HG02973 (cell line): ENCODE measurements at regions not wholly inside any gene's neighbourhood (a gene's known extent, or its start where the extent isn't known, plus 50 kb on each side); places are given as distances from the start of the nearest gene placed in this dataset.

ENCODE experiments used
- ATAC-seq: cut with Tn5 transposase; IDR thresholded peaks from one replicate; pipeline ENCODE4 v1.9.1; 2021; ENCODE audit warnings: moderate library complexity; ENCODE audit not compliant: unreplicated experiment

DNA sequence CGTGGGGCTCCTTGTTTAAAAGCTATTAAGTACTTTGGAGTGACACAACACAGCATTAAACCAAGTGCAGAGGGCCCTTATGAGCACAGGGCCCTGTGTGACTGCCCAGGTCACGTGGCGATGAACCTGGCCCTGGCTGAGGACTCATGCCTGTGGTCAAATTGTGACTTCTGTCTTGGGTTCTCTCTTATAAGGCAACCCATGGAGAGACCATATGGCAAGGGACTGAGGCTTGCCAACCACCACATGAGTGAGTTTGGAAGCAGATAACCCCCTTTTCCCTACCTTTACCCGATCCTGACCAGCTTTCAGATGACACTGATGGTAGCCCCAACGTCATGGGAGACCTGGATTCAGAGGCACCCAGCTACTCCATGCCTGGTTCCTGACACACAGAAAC lies 140.5 kb downstream of the ZBTB18 start:
- no peak for ATAC-seq

DNA sequence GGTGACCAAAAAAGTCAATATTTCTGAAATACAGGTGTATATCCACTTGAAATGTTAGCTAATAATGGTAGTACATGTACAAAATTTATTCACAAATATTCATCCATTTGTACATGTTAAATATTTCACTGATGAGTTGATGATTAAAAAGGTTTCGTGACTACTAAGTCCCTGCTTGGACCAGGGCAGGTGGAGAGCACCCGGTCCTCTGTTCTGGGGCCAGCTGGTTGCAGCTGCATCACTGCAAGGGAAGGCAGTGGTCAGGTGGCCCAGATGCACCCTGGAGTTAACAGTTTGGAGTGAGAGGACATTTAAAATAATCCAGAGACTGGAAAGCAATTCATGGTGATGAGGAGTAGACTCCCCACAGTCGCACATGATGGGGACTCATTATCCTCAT lies 141.2 kb downstream of the ZBTB18 start:
- no peak for ATAC-seq

DNA sequence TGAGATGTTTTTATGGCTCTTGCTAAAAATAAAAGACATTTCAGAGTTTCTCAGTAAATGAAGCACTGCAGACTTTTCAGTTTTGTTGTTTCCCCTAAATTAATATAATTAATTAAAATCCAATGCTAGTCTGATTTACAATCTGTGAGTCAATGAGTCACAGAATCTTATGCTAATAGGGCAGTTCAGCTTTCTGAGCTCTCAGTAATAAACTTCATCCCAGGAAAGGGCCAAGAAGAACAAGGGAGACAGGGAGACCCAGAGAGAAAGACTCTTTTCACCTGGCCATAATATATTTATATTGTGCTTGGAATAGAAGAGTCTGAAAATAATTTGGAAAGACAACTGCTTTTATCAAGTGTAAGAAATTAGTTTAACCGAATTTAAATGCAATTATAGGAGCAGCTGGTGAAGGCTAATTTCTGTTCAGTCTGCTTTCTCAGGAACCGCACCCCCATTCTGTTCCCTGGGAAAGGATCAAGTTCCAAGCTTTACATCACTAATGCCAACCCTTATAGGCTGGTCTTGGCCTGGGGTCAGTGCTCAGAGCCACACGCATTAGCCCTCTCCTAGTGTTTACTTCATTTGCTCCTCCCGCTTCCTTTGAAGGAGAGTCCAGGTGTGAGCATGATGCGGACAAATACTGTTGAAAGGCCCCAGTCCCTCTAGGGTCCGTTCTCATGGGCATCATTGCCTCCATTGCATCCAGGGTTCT lies 145.6 kb downstream of the ZBTB18 start:
- no peak for ATAC-seq

DNA sequence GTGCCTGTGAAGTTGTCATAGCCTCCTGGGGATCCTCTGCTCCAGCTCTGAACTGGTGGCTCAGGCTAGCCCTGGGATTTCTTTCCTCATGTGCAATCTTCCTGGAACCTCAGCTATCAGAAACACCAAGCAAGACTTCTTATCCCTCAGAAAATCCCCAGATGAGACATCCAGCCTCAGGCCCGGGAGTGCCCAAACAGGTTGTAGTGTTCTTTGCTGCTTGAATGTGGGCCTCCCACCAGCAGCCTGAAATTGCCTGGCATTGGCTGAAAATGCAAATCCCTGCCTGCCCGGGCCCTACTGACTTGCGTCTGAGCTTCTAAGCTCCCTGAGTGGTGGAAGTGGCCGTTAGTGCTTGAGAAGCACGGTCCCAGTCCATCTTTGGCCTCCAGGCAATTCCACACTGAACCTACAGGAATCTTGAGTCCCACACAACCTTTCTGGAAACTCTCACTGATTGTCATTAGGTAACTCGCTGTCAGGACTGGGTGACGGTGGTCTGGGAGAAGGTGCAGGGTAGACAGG lies 146.8 kb downstream of the ZBTB18 start:
- no peak for ATAC-seq

DNA sequence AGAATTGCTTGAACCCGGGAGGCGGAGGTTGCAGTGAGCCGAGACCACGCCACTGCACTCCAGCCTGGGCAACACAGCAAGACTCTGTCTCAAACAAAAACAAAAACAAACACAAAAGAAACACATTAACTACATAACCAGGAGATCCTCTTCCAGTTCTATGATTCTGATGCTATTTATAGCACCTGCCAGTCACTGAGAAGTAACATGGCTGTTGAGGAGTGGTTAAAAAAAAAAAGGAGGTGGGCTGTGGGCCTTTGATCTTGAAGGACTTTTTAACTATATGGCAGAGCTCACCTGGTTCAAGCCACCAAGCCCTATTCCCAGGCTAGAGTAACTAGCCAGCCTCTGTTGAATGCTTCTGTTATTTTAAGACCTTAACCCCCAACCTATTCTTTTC lies 148.8 kb downstream of the ZBTB18 start:
- ATAC-seq = no peak

DNA sequence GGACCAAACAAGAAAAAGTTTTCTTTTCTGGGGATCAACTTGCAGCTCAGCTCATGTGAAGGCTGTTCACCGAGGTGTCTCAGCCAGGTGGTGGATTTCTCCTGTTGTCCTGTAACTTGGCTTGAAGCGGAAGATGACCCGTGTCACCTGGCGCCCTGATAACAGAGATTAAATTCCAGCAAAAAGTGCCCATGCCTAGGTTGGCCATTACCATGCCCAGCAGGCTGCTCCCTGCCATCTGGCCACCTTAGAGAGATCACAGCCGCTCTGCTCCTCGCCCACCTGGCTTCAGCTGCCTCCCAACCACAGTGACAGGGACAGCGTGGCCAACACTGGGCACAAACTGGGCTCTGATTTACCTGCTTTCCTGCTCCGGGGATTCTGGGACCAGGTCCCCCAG lies 149.5 kb downstream of the ZBTB18 start:
- no peak for ATAC-seq

DNA sequence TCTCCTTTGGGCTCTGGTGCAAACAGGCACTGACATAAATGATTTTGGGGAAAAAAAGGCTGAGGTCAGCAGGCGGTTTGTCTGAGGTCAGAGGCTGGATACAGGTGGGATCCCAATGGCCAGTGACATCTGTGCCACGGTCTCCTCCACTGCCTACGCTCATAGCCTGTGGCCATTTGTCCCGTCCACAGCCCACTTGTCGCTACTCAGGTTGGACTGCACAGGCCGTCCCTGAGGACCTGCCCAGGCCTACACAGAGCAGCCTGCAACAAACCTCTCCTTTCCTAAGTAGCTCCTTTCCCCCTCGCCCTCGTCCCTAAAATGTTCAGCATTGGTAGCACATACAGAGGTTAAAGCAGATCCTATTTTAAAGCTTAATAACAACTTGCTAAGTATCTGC lies 150.7 kb downstream of the ZBTB18 start:
- ATAC-seq = no peak

DNA sequence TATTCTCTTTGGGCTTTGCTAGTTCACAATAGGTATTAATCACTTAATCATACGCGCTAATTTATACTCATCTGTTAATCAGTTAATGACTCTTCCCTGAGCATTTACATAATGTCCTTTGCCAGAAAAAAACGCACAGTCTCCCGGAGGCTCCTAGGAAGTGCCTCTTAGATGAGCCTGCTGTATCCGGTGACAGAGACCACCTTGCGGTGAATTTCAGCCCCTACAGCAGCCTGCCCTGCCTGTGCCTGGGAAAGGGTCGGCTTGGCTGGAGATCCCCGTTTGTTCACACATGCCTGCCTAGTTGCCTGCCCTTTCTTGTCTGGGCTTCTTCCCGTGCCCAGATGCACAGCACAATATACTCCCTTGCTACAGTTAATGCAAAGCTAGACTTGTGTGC lies 152.9 kb downstream of the ZBTB18 start:
- ATAC-seq = no peak

DNA sequence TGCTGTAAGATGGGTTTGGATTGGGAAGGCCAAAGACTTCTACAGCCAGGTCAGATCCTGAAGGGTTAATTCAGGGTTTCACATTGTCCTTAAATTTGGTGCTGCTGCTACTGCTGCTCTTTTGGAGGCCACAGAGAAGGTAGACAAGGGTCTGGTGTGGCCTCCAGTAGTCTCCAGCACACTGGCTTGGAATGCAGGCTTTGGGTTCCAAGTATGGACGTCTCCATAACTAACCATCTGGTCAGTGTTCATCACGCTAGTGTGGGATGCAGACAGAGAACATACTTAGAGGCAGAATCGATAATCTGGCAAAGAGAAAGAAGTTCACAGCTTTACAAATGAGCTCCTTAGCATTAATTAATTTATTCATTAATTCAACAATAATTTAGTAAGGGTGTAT lies 154.1 kb downstream of the ZBTB18 start:
- no peak for ATAC-seq

DNA sequence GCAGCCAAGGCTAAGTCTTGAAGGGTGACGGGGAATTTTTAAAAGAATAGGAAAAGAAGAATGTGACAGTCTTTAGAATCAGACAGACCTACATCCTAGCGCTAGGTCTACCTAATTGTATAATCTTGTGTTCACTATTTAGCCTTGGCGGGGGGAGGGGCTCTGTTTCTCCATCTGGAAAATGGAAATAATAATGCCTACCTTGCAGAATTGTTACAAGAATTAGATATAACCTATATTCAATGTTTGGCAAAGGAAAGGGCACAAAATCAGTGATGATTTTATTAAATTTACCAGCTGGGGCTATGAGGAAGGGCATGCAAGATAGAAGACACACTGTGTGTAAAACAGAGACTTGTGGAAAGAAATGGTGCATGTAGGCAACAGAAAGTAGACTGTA lies 154.8 kb downstream of the ZBTB18 start:
- no peak for ATAC-seq

DNA sequence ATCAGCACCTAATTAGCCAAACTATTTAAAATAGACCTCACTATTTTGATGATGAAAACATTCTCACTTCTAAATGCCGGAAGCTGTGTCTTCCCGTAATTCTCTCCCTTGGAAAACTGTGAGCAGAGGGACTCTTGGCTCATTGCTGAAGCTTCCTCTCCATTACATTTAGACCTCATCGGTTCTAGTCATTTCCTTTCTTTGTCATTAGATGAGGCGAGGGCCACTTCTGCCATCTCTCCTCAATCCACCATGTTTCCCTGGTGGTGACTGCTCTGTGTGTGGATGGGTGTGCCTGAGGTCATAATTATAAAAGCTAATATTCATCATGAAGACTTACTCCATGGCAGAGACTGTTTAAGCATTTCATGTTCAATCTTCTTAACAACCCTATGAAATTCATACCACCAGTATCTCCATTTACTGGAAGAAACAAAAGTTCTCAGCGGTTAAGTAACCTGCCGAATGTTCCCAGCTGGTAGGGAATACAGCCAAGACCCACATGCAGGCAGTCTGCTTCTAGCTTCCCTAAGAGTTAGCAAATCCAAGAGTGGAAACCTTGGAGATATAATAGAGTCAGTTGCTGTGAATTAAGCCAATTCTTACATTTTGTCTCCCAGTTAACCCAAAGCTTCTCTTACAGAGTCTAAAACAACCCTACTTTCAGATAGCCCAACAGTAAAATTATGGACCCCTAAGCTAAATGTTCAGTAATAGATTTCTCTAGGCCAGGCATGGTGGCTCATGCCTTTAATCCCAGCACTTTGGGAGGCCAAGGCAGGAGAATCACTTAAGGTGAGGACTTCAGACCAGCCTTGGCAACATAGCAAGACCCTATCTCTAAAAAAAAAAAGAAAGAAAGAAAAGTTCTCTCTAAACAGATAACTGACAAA lies 156.2 kb downstream of the ZBTB18 start:
- no peak for ATAC-seq

DNA sequence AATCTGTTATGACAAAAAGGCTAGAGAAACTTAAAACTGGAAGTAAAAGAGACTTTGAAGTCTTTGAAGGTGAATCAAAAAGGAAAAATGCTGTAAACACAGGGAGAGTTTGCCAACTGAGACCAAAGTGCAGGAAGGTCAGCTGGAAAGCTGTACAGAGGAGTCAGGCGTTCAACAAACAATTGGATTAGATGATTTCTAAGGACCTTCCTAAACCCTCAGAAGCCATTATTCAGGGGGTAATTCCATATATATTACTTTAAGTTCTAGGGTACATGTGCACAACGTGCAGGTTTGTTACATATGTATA lies 156.8 kb downstream of the ZBTB18 start:
- ATAC-seq = no peak

DNA sequence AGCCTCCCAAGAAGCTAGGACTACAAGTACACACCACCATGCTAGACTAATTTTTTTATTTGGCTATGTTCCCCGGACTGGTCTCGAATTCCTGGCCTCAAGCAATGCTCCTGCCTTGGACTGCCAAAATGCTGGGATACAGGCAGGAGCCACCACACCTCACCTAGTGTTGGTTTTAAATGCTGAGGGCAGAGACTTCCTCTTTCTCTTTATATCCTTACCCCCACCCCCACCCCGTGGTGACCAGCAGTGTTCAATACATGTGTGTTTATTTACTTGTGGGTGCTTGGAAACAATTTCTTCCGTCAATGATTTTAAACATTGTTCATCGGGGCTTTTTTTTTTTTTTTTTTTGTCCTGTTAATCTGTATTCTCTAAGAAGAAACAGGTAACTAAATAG lies 158.9 kb downstream of the ZBTB18 start:
- no peak for ATAC-seq

DNA sequence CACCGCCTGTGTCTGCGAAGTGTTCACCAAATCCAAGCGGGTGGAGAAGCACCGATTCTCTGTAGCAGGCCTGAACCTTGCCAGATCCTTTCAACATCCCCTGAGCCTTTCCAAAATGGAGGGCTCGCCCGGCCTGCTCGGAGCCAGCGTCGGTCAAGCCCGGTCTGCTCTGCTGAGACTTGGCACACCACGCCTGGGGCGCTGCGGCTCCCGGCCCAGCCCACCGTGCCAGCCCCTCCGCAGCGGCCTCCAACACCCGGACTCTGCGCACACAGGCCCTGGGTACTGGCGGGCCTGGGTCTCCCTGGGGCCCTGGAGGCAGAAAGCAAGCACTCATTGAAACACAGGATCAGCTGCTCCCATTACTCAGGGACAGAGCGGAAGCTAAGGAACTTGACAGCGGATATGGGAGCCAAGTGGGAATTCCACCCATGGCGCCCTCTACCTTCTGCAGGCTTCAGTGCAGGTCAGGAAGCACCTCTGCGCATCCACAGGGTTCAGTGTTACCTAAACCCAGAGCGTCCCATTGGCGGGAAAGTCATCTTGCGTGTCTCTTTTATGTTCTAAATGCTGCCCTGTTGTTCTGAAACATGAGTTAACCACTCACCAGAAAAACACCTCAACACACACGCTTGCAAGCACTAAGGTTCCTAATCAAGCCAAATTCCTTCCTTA lies 159.9 kb downstream of the ZBTB18 start:
- no peak for ATAC-seq

DNA sequence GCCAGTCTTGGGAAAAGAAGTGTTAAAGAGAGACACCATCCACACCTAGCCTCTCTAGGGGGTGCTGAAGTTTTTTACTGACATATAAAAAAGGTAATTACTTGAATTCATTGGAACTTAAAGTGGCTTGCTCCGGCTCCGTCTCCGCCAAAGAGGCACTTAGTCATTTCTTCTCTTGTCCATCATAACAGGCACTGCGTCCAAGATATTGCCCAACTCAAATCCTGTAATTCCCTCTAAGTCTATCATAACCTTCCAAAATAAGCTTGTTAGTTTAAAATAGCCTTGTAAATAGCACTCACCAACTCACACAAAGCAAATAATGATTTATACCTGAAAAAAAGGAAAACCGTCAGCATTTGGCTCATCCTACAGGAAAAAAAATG lies 160.5 kb downstream of the ZBTB18 start:
- ATAC-seq = no peak

DNA sequence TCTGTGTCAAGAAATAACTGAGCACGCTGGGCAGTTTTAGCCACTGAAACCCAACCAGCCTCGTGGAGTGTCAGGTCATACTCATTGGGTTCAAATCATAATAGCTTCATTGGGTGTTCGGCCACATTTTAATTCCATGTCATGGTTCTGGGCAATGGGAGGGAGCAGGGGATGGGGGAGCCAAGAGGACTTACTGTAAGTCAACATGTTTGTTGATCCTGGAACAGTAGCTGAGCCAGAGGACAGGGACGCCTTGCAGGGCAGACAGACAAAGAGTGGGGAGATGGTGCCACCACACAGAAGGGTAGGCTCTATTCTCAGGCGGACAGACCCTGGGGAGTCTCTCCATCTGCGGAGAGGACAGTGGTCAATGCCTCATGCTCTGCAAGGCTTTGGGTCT lies 161.1 kb downstream of the ZBTB18 start:
- no peak for ATAC-seq

DNA sequence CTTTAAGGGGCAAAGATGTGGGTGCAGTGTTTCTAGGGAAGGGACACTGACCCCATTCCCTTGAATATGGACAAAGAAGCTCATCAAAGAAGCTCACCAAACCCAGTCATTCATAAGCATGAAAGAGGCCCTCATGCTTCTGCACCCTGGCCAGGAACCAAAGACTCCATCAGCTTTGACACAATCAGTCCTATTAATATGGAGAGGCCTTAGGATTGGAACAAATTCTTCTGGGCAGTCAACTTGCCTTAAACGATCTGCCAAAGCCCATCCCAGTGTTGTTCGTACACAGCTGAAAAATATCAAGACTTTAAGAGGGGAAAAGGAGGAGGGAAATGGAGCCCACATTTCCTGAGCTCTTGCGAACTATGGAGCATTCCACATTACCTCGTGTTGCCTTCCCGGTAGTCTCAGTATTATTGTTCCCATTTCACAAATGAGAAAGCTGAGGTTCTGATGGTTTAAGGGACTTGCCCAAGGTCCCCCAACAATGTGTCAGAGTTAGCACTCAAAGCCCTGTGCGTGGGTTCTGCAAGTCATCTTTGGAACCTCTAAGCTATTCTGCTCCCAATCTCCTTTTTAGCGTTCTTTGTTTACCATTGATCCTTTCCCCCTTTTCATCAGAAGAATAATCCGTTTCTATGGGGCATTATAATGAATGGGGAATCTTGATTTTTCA lies 161.9 kb downstream of the ZBTB18 start:
- ATAC-seq = no peak

DNA sequence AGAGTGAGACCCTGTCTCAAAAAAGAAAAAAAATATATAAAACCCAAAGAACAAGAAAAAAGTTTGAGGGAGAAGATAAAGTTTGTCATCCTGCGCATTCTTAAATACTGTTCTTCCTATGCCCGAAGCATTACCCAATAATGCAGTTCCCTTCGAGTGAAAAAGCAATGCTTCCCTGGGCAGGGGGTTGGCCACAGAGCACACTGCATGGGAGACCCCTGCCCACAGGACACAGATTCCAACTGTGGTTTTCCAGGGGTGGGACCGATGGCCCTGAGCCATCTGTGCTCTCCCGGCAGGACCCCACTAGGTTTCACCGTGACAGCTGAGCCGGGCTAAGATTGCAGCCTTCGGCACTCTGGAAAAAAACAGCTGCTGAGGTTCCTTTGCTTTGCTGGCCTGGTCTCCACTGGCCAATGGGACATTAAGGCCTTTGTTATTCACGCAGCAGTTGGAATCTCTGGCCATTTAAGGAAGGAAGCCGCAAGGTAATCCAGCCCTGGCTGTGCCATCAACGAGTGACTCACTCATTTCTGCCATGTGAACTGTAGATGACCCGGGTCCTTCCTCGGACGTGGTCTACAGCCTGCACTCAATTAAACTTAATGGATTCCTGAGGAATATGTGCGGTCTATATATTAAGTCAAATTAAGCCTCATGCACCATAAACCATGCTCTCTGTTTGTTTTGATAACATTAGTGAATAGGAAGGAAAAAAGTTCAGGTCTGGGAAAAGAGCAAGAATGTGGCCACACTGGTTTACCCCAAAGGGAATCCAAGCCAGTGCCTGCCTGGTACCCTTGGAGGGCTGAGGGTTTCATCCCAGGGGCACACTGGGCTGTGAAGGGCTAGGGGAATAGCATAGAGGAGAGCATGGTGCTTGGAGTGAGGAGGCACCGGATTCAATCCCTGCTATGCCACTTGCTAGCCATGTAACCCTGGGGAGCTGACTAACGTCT lies 163.2 kb downstream of the ZBTB18 start:
- ATAC-seq = no peak

DNA sequence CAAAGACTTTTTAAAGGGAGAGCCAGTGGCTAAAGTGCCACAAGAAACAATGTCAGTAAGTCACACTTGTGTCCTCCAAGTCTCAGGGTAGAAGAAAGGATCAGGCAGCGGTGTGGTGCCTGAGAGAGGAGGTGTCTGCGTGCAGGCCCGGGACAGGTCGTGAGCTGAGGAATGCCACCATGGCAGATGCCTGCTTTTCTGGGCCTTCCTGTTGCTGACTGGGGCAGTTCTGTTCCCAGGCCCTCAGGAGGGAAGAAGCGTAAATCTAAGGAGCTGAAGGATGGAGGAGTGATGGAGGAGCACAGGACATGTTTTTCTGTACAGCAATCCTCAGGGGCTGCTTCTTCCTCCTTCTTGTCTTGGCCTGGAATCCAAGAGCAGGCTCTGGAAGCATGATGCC lies 165.8 kb downstream of the ZBTB18 start:
- no peak for ATAC-seq

DNA sequence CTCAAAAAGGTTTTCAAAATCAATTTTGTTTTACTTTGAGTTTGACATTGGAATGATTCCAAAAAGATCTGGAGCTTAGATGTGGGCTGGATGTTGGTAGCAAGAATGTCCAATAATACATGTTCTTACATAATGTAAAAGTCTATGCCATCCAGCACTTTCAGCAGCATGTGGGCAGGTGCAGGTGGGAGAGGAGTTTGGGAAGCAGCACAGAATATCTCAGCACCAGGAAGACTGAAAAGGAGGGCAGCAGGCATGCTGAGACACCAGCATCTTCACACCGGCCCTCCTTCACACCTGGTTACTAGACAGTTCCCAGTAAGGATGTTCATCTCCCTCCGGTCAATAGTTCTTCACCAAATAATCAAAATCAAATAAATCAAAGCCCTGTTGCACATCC lies 166.6 kb downstream of the ZBTB18 start:
- ATAC-seq = no peak
